ENCODE measurements at regions not wholly inside any gene's neighbourhood (a gene's known extent, or its start where the extent isn't known, plus 50 kb on each side); places are given as distances from the start of the nearest gene placed in this dataset.
"Not testable (repeated sequence)": the region's sequence is repeated elsewhere in the genome, so short reads cannot be mapped to it uniquely, and the experiment has no call there.

DNA sequence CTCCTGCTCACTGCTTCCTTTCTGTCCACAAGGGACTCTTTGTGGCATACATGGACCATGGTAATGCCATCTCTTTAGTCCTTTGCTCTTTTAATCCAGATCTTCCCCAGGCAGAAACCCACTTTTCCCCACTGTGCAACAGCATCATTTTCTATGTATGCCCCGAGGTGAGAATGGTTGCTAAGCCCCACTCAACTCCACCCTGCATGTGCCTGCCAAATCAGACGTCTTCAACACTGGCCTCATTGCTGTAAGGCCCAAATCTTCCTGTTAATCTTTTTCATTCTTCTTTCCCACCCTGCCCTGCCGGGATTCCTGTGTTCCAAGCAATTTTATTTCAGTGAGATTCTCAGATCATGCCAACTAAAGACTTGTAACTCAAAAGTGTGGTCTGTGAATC, 328.4 kb downstream of the PAX3 start:
- no peaks in the 10 kb centered on the region for H3K9me3 ChIP-seq (ENCODE audit: control insufficient read depth in 2 of 2, low read length in 2 of 2)
- peaks cover 4% of the 10 kb centered on the region for H3K27me3 Mint-ChIP-seq
- H3K4me1 Mint-ChIP-seq, result no peaks in the 10 kb centered on the region
- ATAC-seq (ENCODE audit: low read depth in 2 of 2) (no peak), DNase-seq (no peak)
- no peak overlapping the region for H3K4me3 ChIP-seq (ENCODE audit: low read depth, low read length)
- no peaks in the 10 kb centered on the region for H3K36me3 ChIP-seq (ENCODE audit: control insufficient read depth, insufficient read depth, low read length)
- no peaks in the 10 kb centered on the region for H3K27me3 ChIP-seq (ENCODE audit: control insufficient read depth, insufficient read depth, low read length)
- no peaks in the 10 kb centered on the region for H3K36me3 Mint-ChIP-seq
- no peak overlapping the region for H3K27ac Mint-ChIP-seq
- no peaks in the 10 kb centered on the region for H3K4me1 ChIP-seq (ENCODE audit: control insufficient read depth, insufficient read depth, low read length, poor library complexity, severe bottlenecking)
- H3K4me3 Mint-ChIP-seq, result no peak overlapping the region
- no peak overlapping the region for H3K27ac ChIP-seq (ENCODE audit: insufficient read depth, low read length, poor library complexity, severe bottlenecking)
- H3K9me3 Mint-ChIP-seq, result no peaks in the 10 kb centered on the region

DNA sequence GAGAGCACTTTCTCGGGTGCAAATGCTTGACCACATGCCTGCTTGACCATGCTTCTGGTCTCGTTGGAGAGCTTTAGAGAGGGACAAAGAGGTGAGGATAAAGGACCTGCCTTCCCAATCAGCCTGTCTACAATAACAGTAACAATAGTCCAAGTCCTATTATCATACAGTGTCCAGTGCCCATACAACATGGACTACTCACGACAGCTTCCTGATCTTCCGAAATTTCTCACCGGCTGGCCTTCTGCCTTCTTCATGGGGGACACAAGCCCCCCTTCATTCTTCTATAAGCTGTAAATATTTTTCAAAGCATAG, 329.0 kb downstream of the PAX3 start:
- Histone ChIP-seq H3K27ac (ENCODE audit: insufficient read depth, low read length, poor library complexity, severe bottlenecking) (no peak overlapping the region), H3K27me3 (ENCODE audit: control insufficient read depth, insufficient read depth, low read length) (no peaks in the 10 kb centered on the region), H3K36me3 (ENCODE audit: control insufficient read depth, insufficient read depth, low read length) (no peaks in the 10 kb centered on the region), H3K4me1 (ENCODE audit: control insufficient read depth, insufficient read depth, low read length, poor library complexity, severe bottlenecking) (no peaks in the 10 kb centered on the region), H3K9me3 (ENCODE audit: control insufficient read depth in 2 of 2, low read length in 2 of 2) (no peaks in the 10 kb centered on the region), H3K4me3 (ENCODE audit: low read depth, low read length) (no peak overlapping the region)
- no peaks in the 10 kb centered on the region for H3K36me3 Mint-ChIP-seq
- ATAC-seq (ENCODE audit: low read depth in 2 of 2) (no peak), DNase-seq (no peak)
- no peaks in the 10 kb centered on the region for H3K4me1 Mint-ChIP-seq
- H3K9me3 Mint-ChIP-seq, result no peaks in the 10 kb centered on the region
- H3K27ac Mint-ChIP-seq, result no peak overlapping the region
- no peak overlapping the region for H3K4me3 Mint-ChIP-seq
- peaks cover 4% of the 10 kb centered on the region for H3K27me3 Mint-ChIP-seq

DNA sequence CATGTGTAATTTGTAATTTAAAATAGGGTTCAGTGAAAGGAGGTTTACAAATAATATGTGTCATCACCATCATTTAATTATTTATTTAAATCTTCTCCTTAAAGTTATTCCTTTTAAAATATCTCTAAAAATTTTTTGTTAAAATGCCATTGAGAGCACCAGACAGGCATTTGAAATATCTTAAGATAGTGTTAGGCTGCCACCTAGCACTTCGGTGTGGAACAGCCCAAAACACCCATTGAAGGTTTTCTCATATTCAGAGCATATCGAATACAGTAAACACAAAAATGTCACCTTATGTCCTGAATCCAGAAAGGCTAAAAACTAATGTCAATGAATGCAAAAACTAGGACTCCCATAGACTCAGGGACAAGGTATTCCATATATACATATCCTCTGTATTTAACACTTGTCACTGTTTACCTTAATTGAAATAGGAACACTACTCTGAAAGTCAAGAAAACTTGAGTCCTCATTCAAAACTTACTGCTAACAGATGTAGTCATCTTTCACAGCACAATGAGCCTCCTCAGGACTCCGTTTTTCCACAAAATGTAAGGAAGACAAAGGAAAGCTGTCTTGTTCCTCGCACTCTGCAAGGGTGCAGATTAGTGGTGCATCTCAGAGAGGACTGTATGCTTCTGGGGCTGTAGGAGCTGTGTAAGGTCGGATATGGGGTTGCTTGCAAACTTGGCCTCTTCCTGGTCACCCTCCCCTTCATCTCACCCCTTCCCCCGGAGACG, 329.5 kb downstream of the PAX3 start:
- no peak overlapping the region for H3K4me3 ChIP-seq (ENCODE audit: low read depth, low read length)
- ATAC-seq (ENCODE audit: low read depth in 2 of 2) (no peak), DNase-seq (peak in 1 of 3 donors; percentile 4)

DNA sequence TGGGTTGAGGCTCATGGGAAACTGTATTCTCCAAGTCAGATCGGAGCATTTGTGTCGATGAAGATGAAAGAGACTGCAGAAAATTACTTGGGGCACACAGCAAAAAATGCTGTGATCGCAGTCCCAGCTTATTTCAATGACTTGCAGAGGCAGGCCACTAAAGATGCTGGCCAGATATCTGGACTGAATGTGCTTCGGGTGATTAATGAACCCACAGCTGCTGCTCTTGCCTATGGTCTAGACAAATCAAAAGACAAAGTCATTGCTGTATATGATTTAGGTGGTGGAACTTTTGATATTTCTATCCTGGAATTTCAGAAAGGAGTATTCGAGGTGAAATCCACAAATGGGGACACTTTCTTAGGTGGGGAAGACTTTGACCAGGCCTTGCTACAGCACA, 336.6 kb downstream of the PAX3 start:
- Histone ChIP-seq H3K36me3 (ENCODE audit: control insufficient read depth, insufficient read depth, low read length) (no peaks in the 10 kb centered on the region), H3K4me3 (ENCODE audit: low read depth, low read length) (no peak overlapping the region), H3K27me3 (ENCODE audit: control insufficient read depth, insufficient read depth, low read length) (no peaks in the 10 kb centered on the region), H3K27ac (ENCODE audit: insufficient read depth, low read length, poor library complexity, severe bottlenecking) (no peak overlapping the region), H3K4me1 (ENCODE audit: control insufficient read depth, insufficient read depth, low read length, poor library complexity, severe bottlenecking) (no peaks in the 10 kb centered on the region), H3K9me3 (ENCODE audit: control insufficient read depth in 2 of 2, low read length in 2 of 2) (no peaks in the 10 kb centered on the region)
- Mint-ChIP-seq H3K9me3 (peaks cover 0 to 3% (median 0%) of the 10 kb centered on the region in 7 donors), H3K36me3 (no peaks in the 10 kb centered on the region), H3K4me3 (no peak overlapping the region), H3K27ac (no peak overlapping the region), H3K4me1 (no peaks in the 10 kb centered on the region), H3K27me3 (no peaks in the 10 kb centered on the region)
- no peak for ATAC-seq (ENCODE audit: low read depth in 2 of 2)
- no peak for DNase-seq

More for the DNA sequence above, 329.5 kb downstream of the PAX3 start:
- no peak overlapping the region for H3K4me3 Mint-ChIP-seq
- H3K27ac Mint-ChIP-seq, result no peak overlapping the region
- Histone ChIP-seq H3K36me3 (ENCODE audit: control insufficient read depth, insufficient read depth, low read length) (no peaks in the 10 kb centered on the region), H3K27ac (ENCODE audit: insufficient read depth, low read length, poor library complexity, severe bottlenecking) (no peak overlapping the region), H3K27me3 (ENCODE audit: control insufficient read depth, insufficient read depth, low read length) (no peaks in the 10 kb centered on the region), H3K9me3 (ENCODE audit: control insufficient read depth in 2 of 2, low read length in 2 of 2) (no peaks in the 10 kb centered on the region), H3K4me1 (ENCODE audit: control insufficient read depth, insufficient read depth, low read length, poor library complexity, severe bottlenecking) (no peaks in the 10 kb centered on the region)
- no peaks in the 10 kb centered on the region for H3K4me1 Mint-ChIP-seq
- H3K9me3 Mint-ChIP-seq, result no peaks in the 10 kb centered on the region
- no peaks in the 10 kb centered on the region for H3K36me3 Mint-ChIP-seq
- peaks cover 4% of the 10 kb centered on the region for H3K27me3 Mint-ChIP-seq

DNA sequence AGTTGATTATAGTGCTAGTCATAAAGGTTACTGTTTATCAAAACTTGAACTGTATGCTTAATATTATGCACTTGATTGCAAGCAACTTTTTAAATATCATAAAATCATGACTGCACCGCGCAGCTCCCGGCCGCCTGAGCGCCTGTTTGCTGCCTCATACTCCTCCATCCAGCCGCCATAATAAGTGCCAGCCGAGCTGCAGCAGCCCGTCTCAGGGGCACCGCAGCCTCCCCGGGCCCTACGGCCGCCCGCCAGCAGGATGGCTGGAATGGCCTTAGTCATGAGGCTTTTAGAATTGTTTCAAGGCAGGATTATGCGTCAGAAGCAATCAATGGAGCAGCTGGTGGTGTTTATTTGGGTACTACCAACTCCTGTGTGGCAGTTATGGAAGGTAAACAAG, 337.2 kb downstream of the PAX3 start:
- no peak overlapping the region for H3K4me3 Mint-ChIP-seq
- no peak overlapping the region for H3K27ac Mint-ChIP-seq
- Histone ChIP-seq H3K4me1 (ENCODE audit: control insufficient read depth, insufficient read depth, low read length, poor library complexity, severe bottlenecking) (no peaks in the 10 kb centered on the region), H3K9me3 (ENCODE audit: control insufficient read depth in 2 of 2, low read length in 2 of 2) (no peaks in the 10 kb centered on the region), H3K27me3 (ENCODE audit: control insufficient read depth, insufficient read depth, low read length) (no peaks in the 10 kb centered on the region), H3K27ac (ENCODE audit: insufficient read depth, low read length, poor library complexity, severe bottlenecking) (no peak overlapping the region), H3K4me3 (ENCODE audit: low read depth, low read length) (no peak overlapping the region), H3K36me3 (ENCODE audit: control insufficient read depth, insufficient read depth, low read length) (no peaks in the 10 kb centered on the region)
- ATAC-seq (ENCODE audit: low read depth in 2 of 2) (no peak), DNase-seq (no peak)
- no peaks in the 10 kb centered on the region for H3K4me1 Mint-ChIP-seq
- no peaks in the 10 kb centered on the region for H3K36me3 Mint-ChIP-seq
- no peaks in the 10 kb centered on the region for H3K27me3 Mint-ChIP-seq
- H3K9me3 Mint-ChIP-seq, result peaks cover 0 to 3% (median 0%) of the 10 kb centered on the region in 7 donors

DNA sequence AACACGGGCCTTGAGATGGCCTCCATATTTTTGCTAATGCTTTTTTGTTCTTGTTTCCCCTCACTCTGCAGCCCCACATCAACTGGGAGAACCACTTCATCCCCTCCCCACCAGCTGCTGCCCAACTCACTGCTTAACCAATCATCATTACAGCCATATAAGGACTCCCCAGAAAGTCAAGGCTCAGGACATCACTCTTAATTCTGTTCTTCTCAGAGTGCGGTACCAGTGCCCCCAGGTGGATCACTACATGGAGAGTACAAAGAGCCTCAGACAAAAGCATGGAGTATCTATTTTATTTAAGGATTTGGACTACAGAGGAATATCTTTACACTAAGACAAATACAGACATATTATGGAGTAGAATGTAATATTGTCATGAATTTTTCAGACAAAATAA, 340.6 kb downstream of the PAX3 start:
- Mint-ChIP-seq H3K27me3 (no peaks in the 10 kb centered on the region), H3K9me3 (peaks cover 0 to 3% (median 0%) of the 10 kb centered on the region in 7 donors), H3K27ac (no peak overlapping the region), H3K36me3 (no peaks in the 10 kb centered on the region), H3K4me1 (no peaks in the 10 kb centered on the region), H3K4me3 (no peak overlapping the region)
- DNase-seq, result no peak
- no peak for ATAC-seq (ENCODE audit: low read depth in 2 of 2)
- H3K9me3 ChIP-seq (ENCODE audit: control insufficient read depth in 2 of 2, low read length in 2 of 2), result no peaks in the 10 kb centered on the region
- H3K27me3 ChIP-seq (ENCODE audit: control insufficient read depth, insufficient read depth, low read length), result no peaks in the 10 kb centered on the region
- no peak overlapping the region for H3K4me3 ChIP-seq (ENCODE audit: low read depth, low read length)
- no peaks in the 10 kb centered on the region for H3K36me3 ChIP-seq (ENCODE audit: control insufficient read depth, insufficient read depth, low read length)
- no peaks in the 10 kb centered on the region for H3K4me1 ChIP-seq (ENCODE audit: control insufficient read depth, insufficient read depth, low read length, poor library complexity, severe bottlenecking)
- H3K27ac ChIP-seq (ENCODE audit: insufficient read depth, low read length, poor library complexity, severe bottlenecking), result no peak overlapping the region

DNA sequence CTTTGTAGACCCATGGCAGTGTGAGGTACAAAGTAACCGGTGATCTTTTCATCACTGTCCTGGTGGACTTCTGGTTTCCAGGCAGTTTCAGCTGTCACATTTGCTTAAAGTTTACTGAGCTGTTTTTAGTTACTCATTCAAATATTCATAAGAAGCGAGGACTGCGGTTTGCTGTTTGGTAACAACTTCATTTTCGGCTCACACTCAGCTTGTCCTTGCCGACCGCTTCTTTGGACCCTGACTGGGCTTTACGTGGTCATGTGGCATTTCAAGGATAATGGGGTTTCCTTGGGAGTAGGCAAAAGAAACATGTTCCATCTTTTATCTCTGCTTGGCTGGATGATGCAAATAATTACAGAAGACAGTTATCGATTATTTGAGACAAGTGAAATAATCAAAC, 350.7 kb downstream of the PAX3 start:
- H3K9me3 Mint-ChIP-seq, result peaks cover 0 to 6% (median 0%) of the 10 kb centered on the region in 7 donors
- DNase-seq (no peak), ATAC-seq (ENCODE audit: low read depth in 2 of 2) (no peak)
- H3K4me3 Mint-ChIP-seq, result no peak overlapping the region
- H3K36me3 Mint-ChIP-seq, result no peaks in the 10 kb centered on the region
- no peaks in the 10 kb centered on the region for H3K27me3 Mint-ChIP-seq
- H3K4me1 Mint-ChIP-seq, result no peaks in the 10 kb centered on the region
- Histone ChIP-seq H3K9me3 (ENCODE audit: control insufficient read depth in 2 of 2, low read length in 2 of 2) (no peaks in the 10 kb centered on the region), H3K27ac (ENCODE audit: insufficient read depth, low read length, poor library complexity, severe bottlenecking) (no peak overlapping the region), H3K36me3 (ENCODE audit: control insufficient read depth, insufficient read depth, low read length) (no peaks in the 10 kb centered on the region), H3K4me3 (ENCODE audit: low read depth, low read length) (no peak overlapping the region), H3K27me3 (ENCODE audit: control insufficient read depth, insufficient read depth, low read length) (no peaks in the 10 kb centered on the region), H3K4me1 (ENCODE audit: control insufficient read depth, insufficient read depth, low read length, poor library complexity, severe bottlenecking) (no peaks in the 10 kb centered on the region)
- no peak overlapping the region for H3K27ac Mint-ChIP-seq

DNA sequence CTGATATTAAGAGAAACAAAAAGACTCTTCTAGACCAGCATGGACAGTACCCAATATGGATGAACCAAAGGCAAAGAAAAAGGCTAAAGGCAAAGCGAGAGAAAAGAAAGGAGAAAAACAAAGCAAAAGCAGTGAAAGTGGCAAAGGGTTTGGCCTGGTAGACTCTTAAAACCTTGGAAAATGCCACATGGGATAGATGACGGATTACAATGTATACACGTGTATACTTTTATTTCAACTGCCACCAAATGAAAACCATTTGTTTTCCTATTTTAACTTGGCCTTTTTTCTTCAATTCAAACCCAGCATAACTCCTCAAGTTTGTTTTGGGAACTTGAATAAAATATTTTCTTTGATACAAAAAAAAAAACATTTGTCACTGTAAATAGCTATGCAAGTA, 354.3 kb downstream of the PAX3 start:
- not testable (repeated sequence) for H3K4me3 Mint-ChIP-seq; H3K4me1 Mint-ChIP-seq; ATAC-seq (ENCODE audit: low read depth in 2 of 2); H3K4me1 ChIP-seq (ENCODE audit: control insufficient read depth, insufficient read depth, low read length, poor library complexity, severe bottlenecking); H3K9me3 ChIP-seq (ENCODE audit: control insufficient read depth in 2 of 2, low read length in 2 of 2); H3K36me3 ChIP-seq (ENCODE audit: control insufficient read depth, insufficient read depth, low read length); H3K4me3 ChIP-seq (ENCODE audit: low read depth, low read length); H3K27ac Mint-ChIP-seq; H3K27me3 Mint-ChIP-seq; H3K27ac ChIP-seq (ENCODE audit: insufficient read depth, low read length, poor library complexity, severe bottlenecking); H3K9me3 Mint-ChIP-seq; DNase-seq; H3K36me3 Mint-ChIP-seq; H3K27me3 ChIP-seq (ENCODE audit: control insufficient read depth, insufficient read depth, low read length)
